ENCODE measurements at regions not wholly inside any gene's neighbourhood (a gene's known extent, or its start where the extent isn't known, plus 50 kb on each side); places are given as distances from the start of the nearest gene placed in this dataset.

- TF ChIP-seq ARID4B (CRISPR knock-in tag; IDR thresholded peaks at IDR 0.05; ENCODE audit: borderline replicate concordance) (no peak), NR2C2 (CRISPR knock-in tag; IDR thresholded peaks at IDR 0.05) (no peak), TCF7 (CRISPR knock-in tag; IDR thresholded peaks at IDR 0.05; ENCODE audit: low read depth) (no peak), GRHL2 (CRISPR knock-in tag; IDR thresholded peaks at IDR 0.05; ENCODE audit: insufficient replicate concordance, severe bottlenecking) (no peak), OVOL2 (CRISPR knock-in tag; IDR thresholded peaks at IDR 0.05; ENCODE audit: borderline replicate concordance) (no peak), ZNF423 (CRISPR knock-in tag; IDR thresholded peaks at IDR 0.05) (no peak), ZNF416 (CRISPR knock-in tag; IDR thresholded peaks at IDR 0.05) (no peak), ZSCAN18 (CRISPR knock-in tag; IDR thresholded peaks at IDR 0.05) (no peak), USF1 (CRISPR knock-in tag; IDR thresholded peaks at IDR 0.05) (no peak), NFATC4 (CRISPR knock-in tag; IDR thresholded peaks at IDR 0.05) (no peak), NR1H2 (CRISPR knock-in tag; IDR thresholded peaks at IDR 0.05) (no peak)
- TF ChIP-seq, protein P1, sequence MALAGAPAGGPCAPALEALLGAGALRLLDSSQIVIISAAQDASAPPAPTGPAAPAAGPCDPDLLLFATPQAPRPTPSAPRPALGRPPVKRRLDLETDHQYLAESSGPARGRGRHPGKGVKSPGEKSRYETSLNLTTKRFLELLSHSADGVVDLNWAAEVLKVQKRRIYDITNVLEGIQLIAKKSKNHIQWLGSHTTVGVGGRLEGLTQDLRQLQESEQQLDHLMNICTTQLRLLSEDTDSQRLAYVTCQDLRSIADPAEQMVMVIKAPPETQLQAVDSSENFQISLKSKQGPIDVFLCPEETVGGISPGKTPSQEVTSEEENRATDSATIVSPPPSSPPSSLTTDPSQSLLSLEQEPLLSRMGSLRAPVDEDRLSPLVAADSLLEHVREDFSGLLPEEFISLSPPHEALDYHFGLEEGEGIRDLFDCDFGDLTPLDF (CRISPR knock-in tag; IDR thresholded peaks at IDR 0.05), result no peak
Measured at GRCh38 chr14:94933486-94933885, 163.6 kb upstream of the GSC start (continued).

DNA sequence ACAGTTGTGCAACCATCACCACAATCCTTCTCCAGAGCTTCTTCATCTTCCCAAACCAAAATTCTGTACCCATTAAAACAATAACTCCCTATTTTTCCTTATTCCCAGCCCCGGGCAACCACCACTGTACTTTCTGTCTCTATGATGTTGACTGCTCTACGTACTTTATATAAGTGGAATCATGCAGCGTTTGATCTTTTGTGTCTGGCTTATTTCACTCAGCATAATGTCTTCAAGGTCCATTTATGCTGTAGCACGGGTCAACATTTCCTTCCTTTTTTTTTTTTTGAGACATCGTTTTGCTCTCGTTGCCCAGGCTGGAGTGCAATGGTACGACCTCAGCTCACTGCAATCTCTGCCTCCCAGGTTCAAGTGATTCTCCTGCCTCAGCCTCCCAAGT, 162.7 kb upstream of the GSC start:
- Mint-ChIP-seq H3K4me1 (no peaks in the 10 kb centered on the region), H3K9me3 (no peaks in the 10 kb centered on the region), H3K36me3 (no peaks in the 10 kb centered on the region), H3K27me3 (ENCODE audit: low read depth) (no peaks in the 10 kb centered on the region), H3K27ac (no peak overlapping the region), H3K4me3 (no peak overlapping the region)
- POLR2A ChIA-PET, result no interaction called here
- no peak for DNase-seq (ENCODE audit: low spot score)
- ATAC-seq, result no peak
- CTCF ChIA-PET, result interaction anchor here (0.7 kb wide), 1 partner anchor 152 kb away, joined by 3 read pairs; no protein-coding TSS in a partner anchor
- TF ChIP-seq ZNF232 (CRISPR knock-in tag; IDR thresholded peaks at IDR 0.05) (no peak), CTCF (IDR thresholded peaks at IDR 0.05) (no peak), KAT7 (CRISPR knock-in tag; IDR thresholded peaks at IDR 0.05; ENCODE audit: borderline replicate concordance) (no peak), E2F5 (CRISPR knock-in tag; IDR thresholded peaks at IDR 0.05) (no peak), ZNF219 (CRISPR knock-in tag; IDR thresholded peaks at IDR 0.05; ENCODE audit: borderline replicate concordance) (no peak)
- TF ChIP-seq, protein P2, sequence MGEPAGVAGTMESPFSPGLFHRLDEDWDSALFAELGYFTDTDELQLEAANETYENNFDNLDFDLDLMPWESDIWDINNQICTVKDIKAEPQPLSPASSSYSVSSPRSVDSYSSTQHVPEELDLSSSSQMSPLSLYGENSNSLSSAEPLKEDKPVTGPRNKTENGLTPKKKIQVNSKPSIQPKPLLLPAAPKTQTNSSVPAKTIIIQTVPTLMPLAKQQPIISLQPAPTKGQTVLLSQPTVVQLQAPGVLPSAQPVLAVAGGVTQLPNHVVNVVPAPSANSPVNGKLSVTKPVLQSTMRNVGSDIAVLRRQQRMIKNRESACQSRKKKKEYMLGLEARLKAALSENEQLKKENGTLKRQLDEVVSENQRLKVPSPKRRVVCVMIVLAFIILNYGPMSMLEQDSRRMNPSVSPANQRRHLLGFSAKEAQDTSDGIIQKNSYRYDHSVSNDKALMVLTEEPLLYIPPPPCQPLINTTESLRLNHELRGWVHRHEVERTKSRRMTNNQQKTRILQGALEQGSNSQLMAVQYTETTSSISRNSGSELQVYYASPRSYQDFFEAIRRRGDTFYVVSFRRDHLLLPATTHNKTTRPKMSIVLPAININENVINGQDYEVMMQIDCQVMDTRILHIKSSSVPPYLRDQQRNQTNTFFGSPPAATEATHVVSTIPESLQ (CRISPR knock-in tag; IDR thresholded peaks at IDR 0.05), result no peak
- TF ChIP-seq, protein P3, sequence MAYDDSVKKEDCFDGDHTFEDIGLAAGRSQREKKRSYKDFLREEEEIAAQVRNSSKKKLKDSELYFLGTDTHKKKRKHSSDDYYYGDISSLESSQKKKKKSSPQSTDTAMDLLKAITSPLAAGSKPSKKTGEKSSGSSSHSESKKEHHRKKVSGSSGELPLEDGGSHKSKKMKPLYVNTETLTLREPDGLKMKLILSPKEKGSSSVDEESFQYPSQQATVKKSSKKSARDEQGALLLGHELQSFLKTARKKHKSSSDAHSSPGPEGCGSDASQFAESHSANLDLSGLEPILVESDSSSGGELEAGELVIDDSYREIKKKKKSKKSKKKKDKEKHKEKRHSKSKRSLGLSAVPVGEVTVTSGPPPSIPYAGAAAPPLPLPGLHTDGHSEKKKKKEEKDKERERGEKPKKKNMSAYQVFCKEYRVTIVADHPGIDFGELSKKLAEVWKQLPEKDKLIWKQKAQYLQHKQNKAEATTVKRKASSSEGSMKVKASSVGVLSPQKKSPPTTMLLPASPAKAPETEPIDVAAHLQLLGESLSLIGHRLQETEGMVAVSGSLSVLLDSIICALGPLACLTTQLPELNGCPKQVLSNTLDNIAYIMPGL (CRISPR knock-in tag; IDR thresholded peaks at IDR 0.05), result no peak
- TF ChIP-seq, protein P4, sequence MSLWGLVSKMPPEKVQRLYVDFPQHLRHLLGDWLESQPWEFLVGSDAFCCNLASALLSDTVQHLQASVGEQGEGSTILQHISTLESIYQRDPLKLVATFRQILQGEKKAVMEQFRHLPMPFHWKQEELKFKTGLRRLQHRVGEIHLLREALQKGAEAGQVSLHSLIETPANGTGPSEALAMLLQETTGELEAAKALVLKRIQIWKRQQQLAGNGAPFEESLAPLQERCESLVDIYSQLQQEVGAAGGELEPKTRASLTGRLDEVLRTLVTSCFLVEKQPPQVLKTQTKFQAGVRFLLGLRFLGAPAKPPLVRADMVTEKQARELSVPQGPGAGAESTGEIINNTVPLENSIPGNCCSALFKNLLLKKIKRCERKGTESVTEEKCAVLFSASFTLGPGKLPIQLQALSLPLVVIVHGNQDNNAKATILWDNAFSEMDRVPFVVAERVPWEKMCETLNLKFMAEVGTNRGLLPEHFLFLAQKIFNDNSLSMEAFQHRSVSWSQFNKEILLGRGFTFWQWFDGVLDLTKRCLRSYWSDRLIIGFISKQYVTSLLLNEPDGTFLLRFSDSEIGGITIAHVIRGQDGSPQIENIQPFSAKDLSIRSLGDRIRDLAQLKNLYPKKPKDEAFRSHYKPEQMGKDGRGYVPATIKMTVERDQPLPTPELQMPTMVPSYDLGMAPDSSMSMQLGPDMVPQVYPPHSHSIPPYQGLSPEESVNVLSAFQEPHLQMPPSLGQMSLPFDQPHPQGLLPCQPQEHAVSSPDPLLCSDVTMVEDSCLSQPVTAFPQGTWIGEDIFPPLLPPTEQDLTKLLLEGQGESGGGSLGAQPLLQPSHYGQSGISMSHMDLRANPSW (CRISPR knock-in tag; conservative IDR thresholded peaks at IDR 0.05; ENCODE audit: low read depth), result no peak

All from WTC11 (cell line).